IPS-11a (cell line): ENCODE measurements at regions not wholly inside any gene's neighbourhood (a gene's known extent, or its start where the extent isn't known, plus 50 kb on each side); places are given as distances from the start of the nearest gene placed in this dataset.

Experiments used
- H3K4me3 ChIP-seq: one replicate; pipeline ENCODE4 v1.5.1; 2013; ENCODE audit warnings: low read depth, low read length, control low read depth

DNA sequence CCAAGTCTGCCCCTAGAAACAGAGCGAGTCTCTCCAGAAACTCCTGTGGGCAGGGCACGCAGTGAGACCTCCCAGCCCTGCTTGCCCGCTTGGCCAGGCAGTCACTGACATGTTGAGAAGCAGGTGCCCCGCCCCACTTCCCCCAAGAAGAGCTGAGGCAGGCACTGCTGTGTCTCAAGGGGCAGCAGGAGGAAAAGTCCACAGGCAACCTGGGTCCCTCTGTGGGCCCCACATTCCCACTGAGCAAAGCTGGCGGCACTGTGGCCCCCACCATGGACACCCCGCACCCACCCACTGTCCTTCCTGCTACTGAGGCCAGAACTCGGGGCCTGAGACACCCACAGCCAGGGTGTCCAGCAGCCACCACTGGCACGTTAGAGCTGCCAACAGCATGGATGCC, 137.3 kb upstream of the NKX1-1 start:
- H3K4me3 ChIP-seq = no peak overlapping the region

- no peak overlapping the region for H3K4me3 ChIP-seq
Observed at GRCh38 chr4:1542516-1543320, 136.5 kb upstream of the NKX1-1 start.

DNA sequence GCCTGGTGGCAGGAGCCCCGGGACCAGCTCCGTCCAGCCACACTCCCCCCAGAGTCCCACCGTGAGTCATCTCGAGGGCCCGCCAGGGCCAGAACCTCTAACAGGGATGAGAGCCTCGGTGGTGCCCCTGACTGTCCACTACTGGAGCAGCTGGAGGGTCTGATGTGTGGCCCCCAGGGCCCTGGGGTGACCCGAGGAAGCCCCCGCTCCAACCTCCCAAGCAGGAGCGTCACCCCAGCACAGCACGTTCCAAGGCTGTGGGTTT, 135.9 kb upstream of the NKX1-1 start:
- no peak overlapping the region for H3K4me3 ChIP-seq

GRCh38 chr4:1541449-1542225, 135.4 kb upstream of the NKX1-1 start:
- no peak overlapping the region for H3K4me3 ChIP-seq

DNA sequence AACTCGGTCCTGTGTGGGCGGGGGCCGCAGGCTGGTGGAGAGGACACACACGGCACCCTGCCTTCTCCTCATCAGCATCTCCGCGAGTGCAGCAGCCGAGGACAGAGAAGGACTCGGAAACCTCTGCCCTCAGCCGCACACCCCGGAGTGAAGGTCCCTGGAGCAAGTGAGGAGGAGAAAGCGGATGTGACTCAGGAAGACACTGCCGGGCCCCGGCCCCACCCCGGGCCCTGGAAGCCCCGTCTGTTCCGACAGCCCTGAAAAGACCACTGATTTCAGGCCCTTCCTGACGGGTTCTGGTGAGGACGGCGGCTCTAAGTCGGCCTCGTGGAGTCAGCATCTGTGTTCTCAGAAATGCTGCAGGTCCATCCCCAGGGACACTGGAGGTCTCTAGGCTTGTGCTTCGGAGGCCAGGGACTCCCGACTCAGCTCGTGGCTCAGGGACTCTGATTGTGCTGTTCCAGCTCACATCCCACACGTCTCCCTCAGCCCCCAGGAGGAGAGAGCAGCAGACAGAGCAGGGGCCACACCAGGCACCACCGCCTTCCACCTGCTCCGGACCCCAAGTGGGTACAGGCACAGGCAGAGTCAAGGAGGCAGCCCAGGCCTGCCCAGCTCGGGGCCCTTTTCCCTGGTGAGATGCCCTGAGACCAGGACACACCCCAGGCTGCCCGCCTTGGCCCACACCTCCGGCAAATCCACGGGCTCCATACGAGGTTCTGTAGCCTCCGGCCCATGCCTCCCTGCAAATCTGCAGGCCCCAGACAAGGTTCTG, 134.5 kb upstream of the NKX1-1 start:
- no peak overlapping the region for H3K4me3 ChIP-seq

GRCh38 chr4:1539859-1540600, 133.8 kb upstream of the NKX1-1 start:
- no peak overlapping the region for H3K4me3 ChIP-seq

DNA sequence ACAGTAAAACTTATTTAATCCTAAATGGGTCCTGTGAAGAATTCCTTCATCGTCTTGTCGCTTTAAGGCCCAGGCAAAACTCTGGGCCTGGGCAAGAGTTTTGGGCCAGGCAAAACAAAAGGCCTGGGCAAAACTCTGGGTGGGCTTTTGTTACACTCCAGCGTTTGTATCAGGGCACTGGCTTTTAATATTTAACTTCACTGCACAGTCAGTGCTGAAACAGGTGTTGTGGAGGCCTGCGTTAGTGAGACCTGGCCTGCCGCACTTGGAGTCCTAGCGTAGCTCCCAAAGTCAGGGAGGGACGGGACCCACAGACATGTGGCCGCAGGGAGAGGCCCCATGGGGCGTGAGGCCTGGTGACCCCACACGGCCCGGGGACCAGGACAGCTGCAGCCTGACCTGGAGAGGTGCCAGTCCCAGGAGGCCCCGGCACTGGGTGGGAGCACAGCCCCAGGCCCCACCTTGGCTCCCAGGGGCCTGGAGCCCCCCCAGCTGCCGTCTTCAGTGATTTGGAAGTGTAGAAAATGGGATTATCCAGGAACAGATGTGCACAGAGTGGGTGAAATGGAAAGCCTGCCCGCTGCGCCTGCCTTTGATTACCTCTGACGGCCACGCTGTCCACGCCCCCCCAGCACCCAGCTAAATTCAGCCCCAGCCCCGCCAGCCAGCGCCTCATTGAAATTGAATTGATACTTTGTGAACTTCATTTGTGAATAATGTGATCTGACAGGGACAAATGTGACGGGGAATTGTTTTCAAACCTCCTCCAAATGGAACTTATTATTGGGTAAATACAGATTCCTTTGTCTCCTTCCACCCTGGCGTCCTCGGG, 132.9 kb upstream of the NKX1-1 start:
- no peak overlapping the region for H3K4me3 ChIP-seq

DNA sequence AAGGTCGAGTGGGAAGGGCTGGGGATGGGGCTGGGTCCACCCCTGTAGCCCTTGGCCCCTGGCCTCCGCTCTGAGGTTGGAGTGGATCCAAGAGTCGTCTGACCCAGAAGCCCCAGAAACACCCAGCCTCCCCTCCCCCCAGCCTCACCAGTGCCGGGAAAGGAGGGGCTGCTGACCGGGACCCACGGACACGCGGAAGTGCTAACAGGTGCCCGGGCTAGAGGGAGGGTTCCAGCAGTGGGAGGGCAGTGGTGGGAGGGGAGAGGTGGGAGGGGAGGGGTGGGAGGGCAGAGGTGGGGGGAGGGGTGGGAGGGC, 131.8 kb upstream of the NKX1-1 start:
- H3K4me3 ChIP-seq = no peak overlapping the region

DNA sequence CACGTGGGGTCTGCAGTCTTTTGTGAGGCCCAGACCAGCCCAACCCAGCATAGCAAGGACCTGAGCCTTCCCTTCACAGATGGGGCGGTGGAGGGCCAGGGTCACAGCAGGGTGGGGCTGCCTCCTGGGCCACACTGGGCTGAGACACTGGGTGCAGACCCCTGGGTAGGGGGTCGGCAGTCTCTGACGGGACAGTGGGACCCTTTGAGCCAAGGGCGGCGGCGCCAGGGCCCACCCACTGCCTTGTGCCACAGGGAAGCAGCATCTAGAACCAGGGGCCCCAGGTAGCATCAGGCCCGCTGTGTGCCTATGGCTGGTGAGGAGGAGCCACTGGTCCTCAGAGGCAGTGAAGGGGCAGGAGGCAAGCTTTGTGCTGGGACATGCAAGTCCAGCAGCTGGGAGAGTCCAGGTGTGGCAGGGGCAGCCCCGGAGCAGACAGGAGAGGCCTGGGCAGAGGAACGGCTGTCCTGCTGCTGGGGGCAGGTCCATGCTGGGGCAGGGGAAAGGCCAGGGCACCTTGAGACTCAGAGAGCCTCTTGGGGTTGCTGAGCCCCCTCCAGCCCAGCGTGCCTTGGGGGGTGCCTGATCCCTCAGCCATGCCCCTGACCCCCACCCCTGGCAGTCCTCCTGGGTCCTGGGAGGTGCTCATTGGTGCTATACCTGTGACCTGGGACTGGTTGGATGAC, 131.3 kb upstream of the NKX1-1 start:
- H3K4me3 ChIP-seq = no peak overlapping the region

DNA sequence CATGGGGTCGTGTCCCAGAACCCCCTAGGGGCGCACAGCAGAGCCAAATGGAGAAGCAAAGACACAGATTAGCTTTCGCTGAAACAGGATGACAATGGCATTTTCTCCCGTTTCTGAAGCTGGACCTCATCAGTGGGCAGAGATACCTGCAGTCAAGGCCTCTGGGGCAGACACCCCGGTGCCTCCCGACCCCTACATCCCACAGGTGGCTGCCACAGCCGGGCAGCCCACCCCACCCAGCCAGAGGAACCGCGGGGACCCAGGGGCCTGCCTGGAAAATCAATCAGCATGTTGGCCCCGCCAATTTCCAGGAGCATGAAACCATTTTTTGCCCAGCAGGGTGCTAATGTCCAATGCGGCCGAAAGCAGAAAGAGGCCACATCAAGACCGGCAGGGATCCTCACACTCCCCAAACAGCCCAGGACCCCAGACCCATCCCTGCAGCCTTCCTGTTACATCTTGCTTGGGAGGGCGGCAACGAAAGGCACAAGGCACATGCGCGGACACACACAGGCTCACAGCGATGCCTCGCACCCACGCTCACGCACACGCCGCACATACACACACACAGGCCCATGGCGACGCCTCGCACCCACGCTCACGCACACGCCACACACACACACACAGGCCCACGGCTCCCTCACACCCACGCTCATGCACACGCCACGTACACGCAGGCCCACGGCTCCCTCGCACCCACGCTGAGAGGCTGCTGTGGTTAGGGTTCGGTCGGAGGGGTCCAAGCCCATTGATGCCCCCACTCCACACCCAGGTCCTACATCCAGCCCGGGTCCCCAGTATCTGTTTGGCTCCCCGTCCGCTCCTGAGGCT, 130.6 kb upstream of the NKX1-1 start:
- no peak overlapping the region for H3K4me3 ChIP-seq

DNA sequence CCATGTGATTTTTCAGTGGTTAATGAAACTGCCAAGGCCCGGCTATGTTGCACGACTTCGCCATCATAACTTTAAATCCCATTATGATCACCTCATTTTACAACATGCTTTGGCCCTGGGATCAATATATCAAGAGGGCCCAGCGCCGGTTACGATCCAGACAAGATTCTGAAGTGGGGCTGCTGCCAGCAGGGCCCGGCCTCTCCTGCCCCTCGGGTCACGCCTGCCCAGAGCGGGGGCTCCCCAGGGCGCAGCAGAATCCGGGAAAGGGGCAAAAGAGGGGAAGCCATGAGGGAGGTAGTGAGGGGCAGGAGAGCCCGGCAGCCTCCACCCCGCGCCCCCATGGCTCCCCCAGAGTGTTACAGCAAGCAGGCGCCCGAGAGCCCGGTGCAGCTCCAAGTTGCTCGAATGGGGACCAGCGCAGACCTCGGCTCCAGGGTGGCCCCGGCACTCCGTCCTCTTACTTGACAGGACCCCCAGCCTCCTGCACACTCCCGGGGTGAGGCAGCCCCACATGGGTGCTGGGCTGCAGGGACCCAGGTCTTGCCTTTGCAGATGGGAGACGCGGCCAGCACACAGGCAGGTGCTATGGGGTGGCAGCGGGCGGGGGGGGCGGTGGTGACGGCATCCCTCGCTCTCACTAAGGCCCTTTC, 129.8 kb upstream of the NKX1-1 start:
- no peak overlapping the region for H3K4me3 ChIP-seq

DNA sequence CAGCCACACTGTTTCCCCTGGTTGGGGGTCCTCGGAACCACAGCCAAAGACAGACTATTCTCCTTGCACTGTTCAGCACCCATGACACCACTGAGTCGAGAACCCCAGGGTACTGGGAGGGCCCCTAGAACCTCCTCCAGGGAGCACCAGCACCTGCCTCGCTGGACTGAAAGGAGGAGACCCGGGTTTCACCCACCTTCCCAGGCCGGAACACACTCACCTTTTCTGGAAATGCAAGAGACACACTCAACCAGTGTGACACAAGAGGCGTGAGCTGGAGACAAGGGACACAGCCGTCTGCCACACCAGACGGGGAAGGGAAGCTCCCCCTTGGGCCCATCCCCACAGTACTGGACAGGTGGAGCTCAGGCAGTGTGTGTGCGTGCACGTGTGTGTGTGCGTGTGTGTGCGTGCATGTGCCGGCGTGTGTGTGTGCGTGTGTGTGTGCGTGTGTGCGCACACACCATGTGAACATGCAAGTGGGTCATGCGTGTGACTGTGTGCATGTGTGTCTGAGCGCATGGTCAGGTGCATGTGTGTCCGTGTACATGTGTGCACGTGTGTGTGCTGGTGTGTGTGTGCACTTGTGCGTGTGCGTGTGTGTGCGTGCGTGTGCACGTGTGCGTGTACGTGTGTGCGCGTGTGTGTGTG, 128.8 kb upstream of the NKX1-1 start:
- no peak overlapping the region for H3K4me3 ChIP-seq

- H3K4me3 ChIP-seq = no peak overlapping the region
Observed at GRCh38 chr4:1534095-1534872, 128.0 kb upstream of the NKX1-1 start.

GRCh38 chr4:1533501-1534064, 127.3 kb upstream of the NKX1-1 start:
- H3K4me3 ChIP-seq = no peak overlapping the region

DNA sequence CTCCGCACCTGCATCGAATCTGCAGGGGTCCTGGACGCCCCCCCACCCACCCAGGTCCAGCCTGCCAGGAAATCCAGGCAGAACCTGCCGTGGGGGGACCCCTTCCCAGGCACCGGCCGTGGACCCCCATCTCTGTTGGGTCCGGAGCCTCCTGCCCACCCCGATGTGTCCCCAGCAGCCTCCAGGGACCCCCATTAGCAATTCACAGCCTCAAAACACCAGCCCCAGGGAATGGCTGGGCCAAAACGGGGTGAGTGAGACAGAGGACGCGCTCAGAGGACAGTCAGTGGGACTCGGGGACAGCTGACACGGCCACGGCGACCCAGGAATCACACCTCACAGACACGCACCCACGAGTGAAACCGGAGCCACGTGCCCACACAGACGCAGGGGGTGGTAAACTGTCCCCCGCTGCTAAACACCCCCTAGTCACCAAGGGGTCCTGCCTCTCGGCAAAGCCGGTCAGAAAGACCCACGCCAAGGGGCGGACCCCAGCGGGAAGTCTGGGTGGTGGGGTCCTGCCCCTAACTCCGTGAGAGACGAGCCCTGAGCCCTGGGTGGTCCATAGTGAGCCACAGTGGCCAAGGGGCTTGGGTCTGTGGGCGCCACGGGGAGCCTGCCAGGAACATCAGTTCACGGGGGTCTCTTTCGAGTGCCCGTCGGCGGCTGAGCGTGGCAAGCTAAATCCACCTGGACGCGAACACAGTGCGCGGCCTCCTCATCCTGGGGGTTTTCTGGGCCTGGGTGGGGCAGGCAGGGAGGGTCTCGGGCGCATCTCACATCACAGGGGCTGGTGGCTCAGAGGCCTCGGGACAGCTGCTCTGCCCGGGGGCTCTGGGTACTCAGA, 126.5 kb upstream of the NKX1-1 start:
- H3K4me3 ChIP-seq = no peak overlapping the region
